Frontal cortex (tissue), 3 donors: ENCODE measurements at regions not wholly inside any gene's neighbourhood (a gene's known extent, or its start where the extent isn't known, plus 50 kb on each side); places are given as distances from the start of the nearest gene placed in this dataset.
A peak's percentile ranks its signal among the peaks of the same experiment; 100 is the strongest.

ENCODE experiments used
- DNase-seq, 2 donors: peaks; one replicate each; pipeline ENCODE4 v3.0.0; 2012; ENCODE audit warnings: low spot score in 2 of 2
- FAIRE-seq: peaks from 2 replicates; lab custom pipeline; 2012; peaks lifted over from hg19 to GRCh38; lab: Jason Lieb, UNC
- donor health status: control.
- donor health status: control.
- donor health status: control.

DNA sequence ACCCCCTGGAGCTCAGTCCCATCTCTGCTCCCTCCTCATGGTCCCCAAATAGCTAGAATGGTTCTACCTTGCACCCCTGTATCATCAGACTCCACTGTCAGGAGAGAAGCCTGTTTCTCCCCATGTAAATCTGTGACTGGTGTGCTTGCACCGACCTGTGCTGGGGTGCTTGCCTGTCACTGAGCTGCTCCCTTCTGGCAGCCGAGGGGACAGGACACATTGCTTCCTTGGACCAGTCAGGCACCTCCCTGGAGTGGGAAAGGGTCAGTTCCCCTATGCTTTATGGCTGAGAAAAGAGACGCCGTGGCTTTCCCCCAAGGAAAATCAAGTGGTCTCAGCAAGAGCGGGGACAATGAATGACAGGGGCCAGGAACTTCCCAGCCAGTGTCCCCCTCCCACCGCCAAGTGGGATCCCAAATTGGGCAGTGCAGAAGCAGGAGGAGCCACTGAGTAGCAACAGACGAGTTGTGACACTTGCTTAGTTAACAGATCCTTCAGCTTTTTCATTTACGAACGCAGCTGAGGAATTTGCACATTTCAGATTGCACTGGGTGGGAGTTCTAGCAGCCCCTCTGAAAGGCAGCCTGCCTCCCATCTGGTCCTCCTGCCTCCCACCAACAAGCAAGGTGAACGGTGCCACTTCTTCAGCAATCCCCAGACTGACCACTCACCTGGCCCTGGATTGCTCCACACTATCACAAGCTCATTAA lies 156.4 kb downstream of the KATNIP start:
- DNase-seq (no peak), FAIRE-seq (no peak)

DNA sequence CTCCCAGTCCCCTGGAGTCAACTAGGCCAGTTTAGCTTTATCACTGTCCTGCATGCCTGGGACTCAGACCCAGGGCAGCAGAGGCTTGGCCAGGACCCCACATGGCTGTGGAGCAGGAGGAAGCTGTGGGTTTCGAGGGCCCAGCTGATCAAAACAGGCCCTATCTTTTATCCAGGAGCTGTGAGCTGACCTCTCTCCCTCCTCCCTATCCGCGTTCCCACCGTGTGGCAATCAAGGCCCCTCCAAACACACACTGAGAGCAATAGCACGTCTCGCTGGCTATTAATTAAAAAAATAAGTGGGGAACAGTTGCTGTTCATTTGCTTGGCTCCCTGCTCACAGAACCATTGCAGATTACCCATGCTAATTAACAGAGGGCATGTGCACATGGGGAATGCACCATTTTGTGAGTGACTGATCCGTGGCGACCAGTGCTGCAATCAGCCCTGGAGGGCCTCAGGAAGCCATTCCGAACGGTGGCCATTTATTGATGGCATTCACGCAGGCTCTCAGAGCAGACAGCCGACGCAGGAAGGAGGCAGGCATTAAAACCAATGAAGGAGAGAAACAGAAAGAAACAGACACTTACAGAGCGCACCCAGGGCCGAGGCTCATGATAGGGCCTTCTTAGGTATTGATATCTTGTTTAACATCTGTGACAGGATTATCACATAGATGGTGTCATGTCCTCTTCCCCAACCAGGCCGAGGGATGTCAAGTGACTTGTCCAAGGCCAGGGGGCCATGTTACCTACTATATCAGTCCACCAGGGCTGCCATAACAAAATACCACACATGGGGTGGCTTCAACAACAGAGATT lies 157.1 kb downstream of the KATNIP start:
- FAIRE-seq (no peak), DNase-seq (no peak)

- FAIRE-seq (no peak), DNase-seq (no peak)
These were observed 158.7 kb downstream of the KATNIP start for GRCh38 chr16:27708651-27709050.

DNA sequence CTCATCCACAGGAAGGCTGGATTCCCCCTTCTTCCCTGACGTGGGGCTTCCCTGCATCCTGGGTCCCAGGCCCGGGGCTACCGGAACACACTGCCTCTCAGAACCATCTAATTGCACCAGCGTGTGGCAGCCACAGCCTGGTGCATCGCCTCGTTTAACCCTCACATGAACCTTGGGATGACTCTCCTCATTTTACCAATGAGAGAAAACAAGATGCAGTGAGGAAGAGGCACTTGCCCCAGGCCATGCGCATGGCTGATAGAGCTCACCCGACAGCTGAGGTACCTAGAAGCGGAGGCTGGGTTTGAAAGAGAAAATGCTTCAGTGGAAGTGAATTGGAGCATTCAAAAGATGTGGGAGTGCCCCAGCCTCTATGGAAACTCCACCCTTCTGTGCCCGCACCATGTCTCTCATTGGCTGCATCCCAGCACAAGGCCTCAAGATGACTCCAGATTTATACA lies 162.3 kb downstream of the KATNIP start:
- no peak for DNase-seq
- no peak for FAIRE-seq

DNA sequence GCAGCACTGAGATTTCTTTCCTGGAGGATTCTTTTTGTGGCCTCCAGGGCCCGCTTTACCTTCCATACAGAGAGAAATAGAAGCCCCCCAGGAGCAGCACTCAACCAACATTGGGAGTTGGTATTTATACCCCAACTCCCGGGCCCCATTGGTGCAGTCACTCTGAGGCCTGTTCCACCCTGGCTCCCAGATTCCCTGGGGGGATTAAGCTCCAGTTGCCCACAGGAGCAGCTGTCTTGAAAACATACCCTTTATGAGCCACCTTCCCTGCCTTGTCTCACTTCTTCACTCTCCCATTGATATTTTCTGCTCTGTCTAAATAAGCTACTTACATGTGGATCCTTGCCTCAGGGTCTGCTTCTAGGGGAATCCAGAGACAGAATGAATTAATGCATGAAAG lies 167.8 kb downstream of the KATNIP start:
- FAIRE-seq (no peak), DNase-seq (no peak)

DNA sequence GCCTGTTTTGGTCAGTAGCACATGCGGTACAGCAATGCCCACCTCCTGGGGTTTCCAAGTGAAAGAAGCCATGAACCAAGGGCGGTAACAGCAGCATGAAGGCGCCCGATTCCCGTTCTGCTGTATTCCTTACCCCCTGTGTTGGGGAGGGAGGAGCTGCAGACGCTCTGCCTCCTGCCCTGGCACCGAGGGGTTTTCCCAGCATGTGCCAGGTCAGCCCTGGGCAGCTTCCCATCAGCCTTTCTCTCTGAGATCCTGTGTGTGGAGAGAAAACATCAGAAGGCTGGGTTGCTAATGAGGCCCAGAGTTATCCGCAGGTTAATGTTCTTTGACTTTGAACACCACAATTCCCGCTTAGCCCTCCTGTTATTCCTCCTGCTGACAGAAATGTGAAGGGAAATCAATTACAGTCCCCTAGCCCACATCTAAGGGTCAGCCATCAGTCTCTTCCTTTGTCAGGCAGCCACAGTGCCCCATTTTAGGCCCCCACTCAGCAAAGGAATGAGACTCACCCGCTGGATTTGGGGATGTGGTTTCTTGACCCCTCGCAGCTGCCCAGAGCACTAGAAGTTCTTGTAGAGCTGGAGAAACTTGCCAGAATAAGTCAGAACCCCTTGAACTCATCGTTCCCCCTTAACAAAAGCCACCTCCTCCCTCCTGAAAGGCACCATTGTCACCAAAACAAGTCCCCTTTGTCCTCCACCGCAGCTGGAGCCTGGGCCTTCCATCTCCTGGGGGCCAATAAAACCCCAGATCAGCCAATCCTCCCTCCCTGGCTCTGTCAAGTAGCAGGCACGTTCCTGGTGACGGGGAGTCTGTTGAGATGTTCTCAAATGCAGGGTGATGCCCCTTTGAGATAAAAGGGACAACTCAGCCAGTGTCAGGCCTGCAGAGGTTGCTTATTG lies 168.5 kb downstream of the KATNIP start:
- peak; percentile 43 for FAIRE-seq
- DNase-seq = peak in 1 of 2 donors; percentile 29

GRCh38 chr16:27719106-27719445 lies 169.1 kb downstream of the KATNIP start:
- FAIRE-seq (no peak), DNase-seq (no peak)

DNA sequence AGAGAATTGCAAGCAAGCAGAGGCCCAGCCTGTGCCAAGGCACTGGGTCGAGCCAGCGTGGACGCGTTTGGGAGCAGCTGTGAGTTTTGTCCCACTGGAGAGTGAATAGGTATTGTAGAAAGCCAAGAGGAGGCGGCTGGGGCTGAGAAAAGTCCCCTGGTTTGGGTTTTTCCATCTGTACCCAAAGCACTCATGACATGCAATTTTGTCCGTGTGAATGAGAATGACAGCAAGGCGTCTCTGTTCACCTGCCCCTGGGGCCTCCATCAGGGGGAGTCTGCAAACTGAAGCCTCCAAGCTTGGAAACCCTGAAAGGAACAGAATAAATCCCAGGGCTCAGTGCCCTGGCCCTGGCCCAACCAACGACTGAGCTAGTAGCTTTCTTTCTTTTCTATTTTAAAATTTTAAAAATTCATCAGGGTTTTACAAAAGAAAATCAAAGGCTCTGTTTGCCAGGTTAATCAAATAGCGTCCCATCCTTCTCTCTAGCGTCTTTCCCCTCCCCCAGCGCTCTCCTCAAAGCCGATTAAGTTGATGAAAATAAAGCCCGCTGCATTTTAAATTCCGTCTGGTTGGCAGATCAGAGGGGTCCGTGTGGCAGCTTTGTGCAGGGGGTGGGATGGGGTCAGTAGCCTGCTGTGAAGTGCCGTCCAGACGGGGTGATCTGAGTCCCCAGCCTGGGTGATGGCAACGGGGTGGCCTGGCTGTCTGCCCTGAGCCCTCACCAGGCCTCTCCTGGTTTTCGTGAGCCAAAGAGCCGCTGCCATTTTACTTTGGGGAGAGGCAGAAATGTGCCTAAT lies 171.0 kb downstream of the KATNIP start:
- no peak for FAIRE-seq
- DNase-seq = no peak

GRCh38 chr16:27721531-27722181 lies 171.7 kb downstream of the KATNIP start:
- no peak for FAIRE-seq
- no peak for DNase-seq

- DNase-seq = no peak
- FAIRE-seq = no peak
These were observed 172.3 kb downstream of the KATNIP start for GRCh38 chr16:27722207-27722606.

DNA sequence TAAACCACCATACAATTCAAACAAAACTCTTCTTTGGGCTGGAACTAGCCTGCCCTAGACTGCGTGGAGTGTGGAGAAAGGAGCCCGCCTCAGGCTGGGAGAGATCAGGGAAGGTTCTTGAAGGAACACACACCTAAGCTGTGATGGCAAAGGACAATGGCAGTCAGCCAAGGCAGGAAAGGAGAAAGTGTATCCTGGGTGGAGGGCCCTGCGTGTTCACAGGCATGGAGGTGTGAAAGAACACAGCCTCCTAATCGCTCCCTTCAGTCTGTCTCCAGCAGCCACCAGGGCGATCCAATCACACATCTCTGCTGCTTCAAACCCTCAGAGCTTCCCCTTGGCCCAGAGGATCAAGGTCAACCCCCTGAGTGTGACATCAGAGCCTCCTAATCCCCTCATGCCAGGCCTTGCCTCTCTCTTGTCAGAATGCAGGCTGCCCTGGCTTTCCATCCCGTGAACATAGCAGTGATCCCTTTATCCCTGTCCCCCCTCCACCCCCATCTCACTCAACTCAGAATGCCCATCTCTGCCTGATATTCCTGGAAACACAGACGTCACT lies 173.0 kb downstream of the KATNIP start:
- DNase-seq = no peak
- no peak for FAIRE-seq

DNA sequence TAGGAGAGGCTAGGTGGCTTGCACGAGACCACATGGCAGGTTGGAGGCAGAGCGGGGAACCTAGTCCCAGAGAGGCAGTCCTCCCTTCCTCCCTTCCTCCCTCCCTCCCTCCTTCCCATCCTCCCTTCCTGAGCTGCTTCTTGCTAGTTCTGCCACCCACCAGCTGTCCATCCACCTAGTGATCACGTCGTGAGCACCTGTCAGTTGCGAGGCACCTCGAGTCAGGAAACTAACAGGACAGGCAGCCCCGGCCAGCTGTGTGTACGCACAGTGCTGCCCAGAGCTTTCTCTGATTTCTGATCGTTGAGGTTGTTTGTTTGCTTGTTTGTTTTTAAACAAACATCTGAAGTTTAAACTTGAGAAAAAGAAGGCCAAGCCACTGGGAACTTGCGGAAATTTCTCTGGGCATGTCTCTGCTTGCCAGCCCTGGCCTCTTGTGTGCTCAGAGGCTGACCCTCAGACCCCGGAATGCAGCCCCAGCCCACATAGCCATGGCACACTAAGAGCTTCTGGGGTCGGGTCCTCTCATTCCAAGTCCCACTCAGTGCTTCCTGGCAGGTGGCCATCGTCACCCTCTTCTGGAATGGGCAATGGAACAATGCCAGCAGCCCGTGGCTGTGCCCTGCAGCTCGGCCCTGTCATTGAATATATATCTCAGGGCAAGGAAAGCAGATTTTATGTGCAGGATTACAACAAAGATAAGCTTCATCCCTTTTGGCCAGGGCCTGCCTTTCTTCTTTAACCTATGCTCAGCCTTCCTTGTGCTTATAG lies 174.0 kb downstream of the KATNIP start:
- FAIRE-seq (no peak), DNase-seq (no peak)

DNA sequence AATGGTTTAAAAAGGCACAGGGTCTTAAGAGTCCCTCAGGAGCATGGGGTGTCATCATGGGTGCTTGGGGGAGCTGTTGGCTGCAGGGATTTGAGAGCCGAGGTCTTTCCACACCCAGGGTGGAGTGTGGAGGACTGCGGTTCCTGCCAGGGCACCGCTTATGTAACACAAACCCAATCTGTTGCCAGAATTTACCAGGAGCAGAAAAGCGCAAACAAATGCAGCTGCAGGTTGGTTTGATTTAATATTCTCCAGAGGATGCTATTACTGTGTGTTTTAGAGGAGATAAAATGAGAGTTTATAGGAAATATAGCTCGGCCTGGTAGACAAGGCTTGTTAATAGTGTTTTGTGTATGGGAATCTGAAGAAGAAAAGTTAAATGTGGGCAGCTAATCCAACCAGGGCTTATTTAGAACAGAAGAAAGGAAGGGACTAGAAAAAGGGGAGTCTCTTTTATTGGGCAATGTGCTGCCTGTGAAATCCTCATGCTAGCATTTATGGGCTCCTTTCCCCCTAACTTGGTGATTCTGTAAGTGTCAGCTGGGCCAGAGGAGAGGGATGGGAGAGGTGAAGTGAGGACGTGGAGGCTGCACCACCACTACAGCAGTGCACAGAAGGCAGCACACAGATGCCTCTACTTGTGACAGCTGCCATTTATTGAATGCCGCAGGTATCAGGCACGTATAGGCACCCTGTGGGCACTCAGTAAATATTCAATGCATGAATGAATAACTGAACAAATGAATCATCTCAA lies 174.7 kb downstream of the KATNIP start:
- FAIRE-seq (no peak), DNase-seq (peak in 1 of 2 donors; percentile 56)

DNA sequence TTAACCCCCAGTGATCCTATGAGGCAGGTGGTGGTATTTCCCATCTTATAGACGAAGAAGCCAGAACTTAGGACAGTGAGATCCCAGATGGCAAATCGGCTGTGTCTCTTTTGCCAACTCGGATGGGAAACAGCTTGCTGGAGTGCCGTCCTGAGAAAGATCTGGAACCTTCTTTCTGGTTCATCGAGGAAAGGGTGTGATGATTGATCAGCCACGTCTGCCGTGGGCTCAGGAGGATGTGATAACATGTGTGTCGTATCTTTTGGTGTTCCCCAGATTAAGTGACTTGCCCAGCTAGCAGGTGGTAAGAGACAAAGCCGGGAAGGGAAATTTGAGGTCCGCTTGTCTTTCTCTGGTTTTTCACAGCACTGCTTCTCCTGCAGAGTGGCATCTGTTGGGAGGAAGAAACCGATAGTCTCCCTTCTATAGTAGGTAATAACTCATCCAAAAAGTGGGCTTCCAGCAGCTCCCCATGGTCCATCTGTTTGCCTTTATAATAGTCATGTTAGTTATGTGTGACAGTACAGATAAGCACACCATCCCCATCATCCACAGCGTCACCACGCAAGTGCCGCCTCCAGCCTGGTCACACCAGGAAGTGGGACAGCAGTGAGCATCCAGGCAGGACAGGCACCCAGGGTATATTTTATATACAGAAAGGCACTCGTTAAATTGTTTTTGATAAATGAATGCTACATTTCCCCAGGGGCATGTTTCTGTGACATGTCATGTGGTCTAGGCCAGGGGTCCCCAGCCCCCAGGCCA lies 175.5 kb downstream of the KATNIP start:
- DNase-seq (no peak), FAIRE-seq (no peak)

DNA sequence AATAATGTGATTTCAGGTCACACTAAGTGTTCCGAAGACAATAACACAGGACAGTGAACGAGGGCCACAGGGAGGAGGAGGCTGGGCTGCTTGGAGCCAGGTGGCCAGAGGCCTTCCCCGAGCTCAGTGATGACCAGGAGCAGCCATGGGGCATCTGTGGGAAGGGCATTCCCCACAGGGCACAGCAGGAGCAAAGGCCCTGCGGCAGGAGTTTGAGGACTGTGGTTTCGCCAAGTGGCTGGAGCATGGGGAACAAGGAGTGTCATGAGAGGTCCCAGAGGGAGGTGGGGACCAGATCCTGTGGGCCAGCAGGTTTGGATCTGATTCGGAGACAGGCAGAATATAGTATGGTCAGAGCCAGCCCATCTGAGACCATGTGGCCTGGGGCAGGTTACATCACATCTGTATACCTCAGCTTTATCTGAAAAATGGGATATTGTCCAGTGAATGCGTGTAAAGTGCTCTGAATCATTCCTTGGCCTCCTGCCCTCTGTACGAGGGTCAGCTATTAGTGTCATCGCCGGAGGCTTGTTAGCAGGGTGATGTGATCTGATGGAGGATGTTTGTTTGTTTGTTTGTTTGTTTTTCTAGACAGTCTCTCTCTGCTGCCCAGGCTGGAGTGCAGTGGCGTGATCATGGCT lies 176.8 kb downstream of the KATNIP start:
- no peak for FAIRE-seq
- DNase-seq = no peak

DNA sequence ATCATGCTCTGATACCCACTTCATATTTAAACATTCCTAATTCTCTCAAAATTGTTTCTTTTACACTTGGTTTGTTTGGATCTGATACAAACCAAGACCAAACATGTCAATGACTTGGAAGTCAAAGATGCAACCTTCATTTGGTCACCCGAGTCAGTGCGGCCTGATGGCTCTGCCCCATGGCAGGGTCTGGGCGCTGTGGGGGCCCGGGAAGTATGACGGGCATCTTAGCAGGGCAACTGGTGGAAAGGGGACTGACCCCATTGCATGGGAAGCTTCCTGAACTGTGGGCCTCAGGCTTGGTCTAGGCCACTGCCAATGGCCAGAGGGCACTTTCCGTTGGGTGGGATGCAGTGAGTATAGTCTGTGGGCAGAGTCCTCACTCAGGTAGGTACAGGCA lies 178.0 kb downstream of the KATNIP start:
- FAIRE-seq (no peak), DNase-seq (no peak)
